ENCODE measurements at regions not wholly inside any gene's neighbourhood (a gene's known extent, or its start where the extent isn't known, plus 50 kb on each side); places are given as distances from the start of the nearest gene placed in this dataset.

GRCh38 chr1:217088521-217089284 lies 365.5 kb upstream of the ESRRG start:
- CTCF ChIA-PET: no interaction called here
- POLR2A ChIA-PET: no interaction called here
- no peak for TF ChIP-seq CTCF (IDR thresholded peaks at IDR 0.05; ENCODE audit: control extremely low read depth, extremely low read depth, low read depth, missing control alignments)
- DNase-seq (ENCODE audit: extremely low spot score): no peak

- CTCF ChIA-PET: no interaction called here
- POLR2A ChIA-PET: no interaction called here
- TF ChIP-seq CTCF (IDR thresholded peaks at IDR 0.05; ENCODE audit: control extremely low read depth, extremely low read depth, low read depth, missing control alignments): no peak
These were observed 364.8 kb upstream of the ESRRG start for GRCh38 chr1:217088011-217088410.

GRCh38 chr1:217079584-217079983 lies 356.4 kb upstream of the ESRRG start:
- DNase-seq (ENCODE audit: extremely low spot score): no peak
- TF ChIP-seq CTCF (IDR thresholded peaks at IDR 0.05; ENCODE audit: control extremely low read depth, extremely low read depth, low read depth, missing control alignments): no peak
- POLR2A ChIA-PET: no interaction called here
- CTCF ChIA-PET: no interaction called here

More at GRCh38 chr1:217088011-217088410, 364.8 kb upstream of the ESRRG start:
- no peak for DNase-seq (ENCODE audit: extremely low spot score)

- ChIA-PET CTCF (interaction anchor here (1.6 kb wide), 1 partner anchor 10 kb away, joined by 3 read pairs; no protein-coding TSS in a partner anchor), POLR2A (no interaction called here)
- no peak for TF ChIP-seq CTCF (IDR thresholded peaks at IDR 0.05; ENCODE audit: control extremely low read depth, extremely low read depth, low read depth, missing control alignments)
- no peak for DNase-seq (ENCODE audit: extremely low spot score)
These were observed 355.7 kb upstream of the ESRRG start for GRCh38 chr1:217078959-217079358.

- CTCF ChIA-PET: interaction anchor here (1.6 kb wide), 1 partner anchor 9 kb away, joined by 3 read pairs; no protein-coding TSS in a partner anchor
- POLR2A ChIA-PET: no interaction called here
- TF ChIP-seq CTCF (IDR thresholded peaks at IDR 0.05; ENCODE audit: control extremely low read depth, extremely low read depth, low read depth, missing control alignments): no peak
These were observed 355.0 kb upstream of the ESRRG start for GRCh38 chr1:217078078-217078690.

GRCh38 chr1:217077426-217077825 lies 354.2 kb upstream of the ESRRG start:
- no peak for DNase-seq (ENCODE audit: extremely low spot score)
- TF ChIP-seq CTCF (IDR thresholded peaks at IDR 0.05; ENCODE audit: control extremely low read depth, extremely low read depth, low read depth, missing control alignments): no peak
- ChIA-PET POLR2A (no interaction called here), CTCF (interaction anchor here (1.6 kb wide), 1 partner anchor 8 kb away, joined by 3 read pairs; no protein-coding TSS in a partner anchor)

More at GRCh38 chr1:217078078-217078690, 355.0 kb upstream of the ESRRG start:
- DNase-seq (ENCODE audit: extremely low spot score): no peak

Data from GM10248 (cell line).